HCEC 1CT (cell line): ENCODE measurements at regions not wholly inside any gene's neighbourhood (a gene's known extent, or its start where the extent isn't known, plus 50 kb on each side); places are given as distances from the start of the nearest gene placed in this dataset.
"Not testable (repeated sequence)": the region's sequence is repeated elsewhere in the genome, so short reads cannot be mapped to it uniquely, and the experiment has no call there.

Source experiments
- DNase-seq: peaks from one replicate; pipeline ENCODE4 v3.0.0-alpha.2; 2017

DNA sequence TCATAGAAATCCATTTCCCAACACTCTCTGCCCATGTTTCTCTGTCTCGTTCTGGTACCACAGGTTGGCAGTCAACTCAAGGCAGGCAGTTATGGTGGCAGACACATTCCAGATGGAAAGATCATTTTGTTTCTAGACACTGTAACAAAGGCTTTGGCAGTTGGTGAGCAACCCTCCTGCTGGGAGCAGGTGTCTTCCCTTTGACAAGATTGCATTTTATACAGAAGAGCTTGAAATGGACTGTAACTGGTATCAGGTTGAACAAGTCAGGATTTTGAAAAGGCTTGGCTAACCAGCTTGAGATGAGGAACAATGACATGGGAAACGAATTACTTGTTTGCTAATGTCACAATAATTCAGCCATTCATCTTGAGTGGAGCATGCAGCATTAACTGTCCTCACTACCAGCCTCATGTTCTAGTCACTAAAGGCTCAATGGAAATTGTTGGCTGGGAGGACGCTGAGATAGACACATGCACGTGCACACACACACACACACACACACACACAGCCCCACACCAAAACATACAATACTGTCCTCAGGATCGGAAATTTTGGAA, 170.0 kb downstream of the SEMA6D start:
- DNase-seq, result no peak

DNA sequence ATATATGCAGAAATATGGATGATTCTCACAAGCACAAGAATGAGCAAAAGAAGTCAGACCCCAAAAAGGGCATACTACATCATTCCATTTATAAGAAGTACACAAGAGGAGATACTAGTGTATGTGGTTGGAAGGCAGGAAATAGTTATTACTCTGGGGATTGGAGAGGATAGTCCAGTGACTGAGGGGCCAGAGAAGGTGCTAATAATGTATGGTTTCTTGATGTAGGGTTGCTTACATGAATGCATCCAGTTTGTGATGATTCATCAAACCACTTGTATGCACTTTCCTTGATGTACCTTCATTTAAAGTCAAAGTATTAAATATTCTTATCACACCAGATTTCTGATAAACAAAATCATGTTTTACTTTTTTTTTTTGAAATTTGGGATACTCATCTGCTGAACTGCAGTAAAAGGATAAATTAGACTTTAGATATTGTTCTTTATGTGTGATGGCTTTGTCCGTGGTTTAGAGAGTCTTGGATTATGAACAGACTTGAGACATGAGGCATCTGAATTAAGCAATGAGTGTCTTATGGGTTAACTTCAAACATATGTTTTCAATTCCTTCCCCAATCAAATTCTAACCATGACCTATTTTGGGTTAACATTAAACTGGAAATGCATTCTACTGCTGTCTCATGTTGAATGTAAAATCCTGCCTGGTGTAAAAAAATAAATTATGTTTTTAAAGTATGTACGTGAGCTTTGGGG, 171.2 kb downstream of the SEMA6D start:
- no peak for DNase-seq

DNA sequence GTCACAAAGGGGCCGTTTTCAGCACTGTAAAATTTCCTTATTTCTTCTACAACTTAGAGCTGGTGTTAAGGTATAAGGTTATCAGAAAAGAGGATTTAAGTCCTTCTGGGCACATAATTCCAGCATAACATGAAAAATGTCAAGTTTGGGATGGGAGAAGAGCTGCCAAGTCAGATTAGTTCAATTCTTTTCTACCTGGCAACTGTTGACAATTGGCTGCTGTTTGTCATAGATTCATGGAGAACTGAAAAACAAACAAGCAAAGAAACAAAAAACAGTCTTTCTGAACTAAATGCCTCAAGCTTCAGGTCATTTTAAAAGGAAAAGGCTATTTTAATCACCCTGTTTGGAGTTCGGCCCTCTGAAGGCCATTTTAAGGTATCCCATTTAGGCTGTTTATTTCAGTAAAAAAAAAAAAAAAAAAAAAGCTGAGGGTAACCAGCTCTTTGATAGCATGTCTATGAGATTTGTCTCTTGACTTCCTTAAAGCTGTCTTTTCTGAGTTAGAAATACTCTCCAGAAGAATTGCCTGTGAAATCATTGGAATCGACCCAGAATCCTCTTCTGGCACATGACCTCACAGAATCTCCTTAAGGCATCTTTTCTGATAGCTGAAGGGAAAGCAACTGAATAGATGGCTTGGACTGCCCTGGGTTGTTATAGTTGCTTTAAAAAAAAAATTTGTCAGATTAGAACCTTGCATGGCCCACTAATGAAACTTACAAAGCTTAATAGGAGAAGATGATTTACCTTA, 173.3 kb downstream of the SEMA6D start:
- no peak for DNase-seq

DNA sequence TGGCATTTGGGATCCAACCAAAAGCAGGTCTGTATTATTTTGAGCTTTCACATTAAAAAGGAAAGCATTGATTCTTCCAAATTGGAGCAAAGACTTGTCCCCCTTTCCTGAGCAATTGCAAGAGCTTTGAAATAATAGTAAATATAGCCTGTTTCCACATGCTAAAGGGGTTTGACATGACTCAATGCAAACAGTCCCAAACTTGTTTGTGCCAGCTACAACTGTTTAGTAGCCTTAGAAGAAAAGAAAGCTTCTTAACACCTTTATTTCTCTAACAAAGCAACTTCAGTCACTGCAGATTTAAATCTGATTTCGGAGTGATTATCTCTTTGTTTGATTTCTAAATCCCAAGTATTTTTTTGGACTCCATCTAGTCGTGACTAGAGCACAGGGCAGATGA, 180.2 kb downstream of the SEMA6D start:
- no peak for DNase-seq

DNA sequence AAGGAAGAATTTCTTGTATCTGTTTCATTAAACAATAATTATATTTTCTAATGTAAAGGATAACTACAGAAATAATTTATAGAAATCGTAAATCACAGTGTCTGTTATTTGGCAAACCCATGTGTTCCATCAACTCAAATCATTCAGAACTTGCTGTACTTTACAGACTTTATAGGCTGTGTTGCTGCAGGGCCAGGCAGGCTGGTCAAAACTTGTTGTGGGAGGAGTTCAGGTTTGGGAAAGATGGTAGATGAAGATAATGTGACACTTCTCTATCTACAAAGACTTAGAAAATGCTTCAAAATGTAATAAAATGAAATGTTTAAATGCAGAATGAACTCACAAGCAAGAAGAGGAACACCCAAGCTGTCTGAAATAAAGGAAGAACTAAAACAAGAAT, 183.4 kb downstream of the SEMA6D start:
- DNase-seq, result no peak

DNA sequence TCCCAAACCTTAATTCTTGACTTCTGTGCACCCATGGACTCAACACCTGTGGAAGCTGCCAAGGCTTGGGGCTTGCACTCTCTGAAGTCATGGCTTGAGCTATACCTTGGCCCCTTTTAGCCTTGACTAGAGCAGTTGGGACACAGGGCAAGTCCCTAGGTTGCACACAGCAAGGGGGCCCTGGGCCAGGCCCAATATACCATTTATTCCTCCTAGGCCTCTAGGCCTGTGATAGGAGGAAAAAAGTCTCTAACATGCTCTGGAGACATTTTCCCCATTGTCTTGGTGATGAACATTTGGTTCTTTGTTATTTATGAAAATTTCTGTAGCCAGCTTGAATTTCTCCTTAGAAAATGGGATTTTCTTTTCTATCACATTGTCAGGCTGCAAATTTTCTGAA, 186.1 kb downstream of the SEMA6D start:
- no peak for DNase-seq

DNA sequence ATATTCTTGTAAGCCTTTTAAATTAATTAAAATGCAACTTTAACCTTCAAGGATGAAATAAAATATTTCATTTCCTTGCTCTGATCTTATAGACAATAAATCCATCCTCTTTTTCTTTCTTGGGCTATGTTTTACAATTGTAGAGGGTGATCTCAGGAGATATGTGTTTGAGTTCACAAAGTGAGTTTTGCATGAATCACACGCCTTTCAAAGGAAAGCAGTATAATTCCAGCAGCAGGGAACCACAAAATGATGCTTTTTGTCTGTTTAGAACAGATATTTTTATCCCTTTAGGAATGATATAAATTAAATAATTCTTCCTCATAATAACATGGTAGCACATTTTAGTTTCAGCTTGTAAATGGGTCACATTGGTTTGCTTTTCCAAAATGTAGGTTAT, 191.2 kb downstream of the SEMA6D start:
- no peak for DNase-seq

DNA sequence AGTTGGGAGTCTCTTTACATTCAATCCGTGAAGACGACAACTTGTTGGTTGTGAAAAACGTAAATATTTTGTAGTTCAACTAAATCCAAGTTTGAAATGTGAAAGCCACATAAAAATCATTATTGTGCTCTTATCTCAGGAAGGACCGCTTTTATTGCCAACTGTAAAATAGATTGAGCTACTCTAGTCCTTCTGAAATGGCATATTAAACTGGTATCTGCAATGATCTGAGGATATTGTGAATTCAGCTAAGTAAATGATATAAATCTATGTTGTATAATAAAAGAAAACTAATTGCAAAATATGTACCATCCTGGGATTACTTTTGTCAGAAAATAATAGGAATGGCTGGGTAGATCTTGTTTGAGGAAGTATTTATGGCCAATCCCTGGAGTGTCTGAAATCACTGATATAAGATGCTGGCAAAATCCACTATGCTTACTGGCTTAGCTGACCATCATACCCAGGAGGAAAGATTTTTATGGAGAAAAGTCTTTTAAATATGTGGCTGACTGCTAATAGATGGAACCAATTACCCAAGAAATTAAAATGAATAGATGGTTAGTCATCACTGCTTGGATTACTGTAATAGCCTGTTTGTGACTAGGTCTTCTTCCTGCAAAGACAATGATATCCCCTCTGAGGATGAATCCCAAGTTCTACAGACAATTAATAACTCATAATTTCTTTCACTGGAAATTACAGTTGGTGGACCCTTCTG, 191.8 kb downstream of the SEMA6D start:
- DNase-seq, result no peak

DNA sequence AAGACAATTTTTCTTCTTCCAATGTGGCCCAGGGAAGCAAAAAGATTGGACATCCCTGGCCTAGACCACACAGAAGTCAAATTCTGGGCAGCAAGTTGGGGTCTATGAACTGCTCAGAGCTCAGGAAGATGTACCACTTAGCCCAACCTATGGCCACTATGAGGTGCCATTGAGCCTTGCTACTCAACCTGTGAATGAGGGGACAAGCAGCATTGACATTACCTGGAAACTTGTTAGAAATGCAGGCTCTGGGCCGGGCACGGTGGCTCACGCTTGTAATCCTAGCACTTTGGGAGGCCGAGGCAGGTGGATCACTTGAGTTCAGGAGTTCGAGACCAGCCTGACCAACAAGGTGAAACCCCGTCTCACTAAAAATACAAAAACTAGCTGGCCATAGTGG, 195.6 kb downstream of the SEMA6D start:
- DNase-seq, result not testable (repeated sequence)

DNA sequence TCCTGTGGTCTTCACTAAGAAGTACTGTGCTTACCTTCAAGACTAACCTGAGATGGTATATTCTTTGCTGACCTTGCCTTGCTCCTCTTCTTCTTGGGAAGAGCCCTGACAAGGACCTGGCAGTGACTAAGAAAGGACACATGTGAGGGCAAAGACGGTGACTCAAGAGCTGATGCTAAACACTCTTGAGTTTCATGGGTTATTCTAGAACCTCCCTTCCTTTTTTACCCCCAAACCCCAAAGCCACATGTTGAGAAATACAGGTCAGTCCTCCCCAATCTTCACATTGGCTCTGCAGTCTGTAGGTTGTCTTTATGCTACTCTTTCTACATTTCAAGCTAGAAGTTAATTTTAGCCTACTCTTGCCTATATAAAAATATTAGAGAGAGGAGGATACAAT, 200.6 kb downstream of the SEMA6D start:
- no peak for DNase-seq

DNA sequence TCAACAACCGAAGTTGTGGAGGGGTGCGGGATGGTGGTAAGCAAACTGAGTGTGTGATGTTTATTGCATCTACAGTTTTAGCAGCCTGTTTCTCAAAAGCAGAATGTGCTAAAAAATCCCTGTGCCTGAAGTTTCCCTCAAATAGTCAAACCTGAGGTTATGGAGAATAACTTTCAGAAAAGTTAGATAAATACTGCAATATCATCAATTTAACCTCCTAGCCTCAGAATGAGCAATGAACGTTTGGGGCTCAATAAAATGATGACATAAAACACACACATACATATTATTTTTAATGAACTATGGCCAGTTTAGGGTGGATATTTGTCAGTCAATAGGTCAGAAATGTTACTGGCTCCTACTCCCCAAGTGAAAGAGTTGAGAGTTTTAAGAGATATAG, 201.6 kb downstream of the SEMA6D start:
- DNase-seq, result no peak

DNA sequence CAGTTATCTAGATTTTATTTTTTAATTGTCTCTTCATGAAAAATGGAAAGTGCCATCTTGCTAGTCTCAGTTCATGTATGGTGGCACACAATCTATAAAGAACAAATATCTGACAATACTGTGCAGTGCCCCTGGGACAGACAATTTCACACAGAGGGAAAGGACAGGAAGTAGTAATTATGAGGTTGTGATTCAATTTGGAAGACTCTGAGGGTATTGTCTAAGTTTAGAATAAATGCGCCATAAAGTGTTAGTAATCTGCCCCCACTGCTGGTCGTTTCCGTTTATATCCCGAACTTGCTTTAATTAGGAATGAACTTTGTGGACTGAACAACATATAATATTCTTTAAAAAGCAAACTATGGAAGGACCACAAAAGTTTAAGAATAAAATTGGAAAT, 196.4 kb upstream of the SLC24A5 start:
- no peak for DNase-seq

DNA sequence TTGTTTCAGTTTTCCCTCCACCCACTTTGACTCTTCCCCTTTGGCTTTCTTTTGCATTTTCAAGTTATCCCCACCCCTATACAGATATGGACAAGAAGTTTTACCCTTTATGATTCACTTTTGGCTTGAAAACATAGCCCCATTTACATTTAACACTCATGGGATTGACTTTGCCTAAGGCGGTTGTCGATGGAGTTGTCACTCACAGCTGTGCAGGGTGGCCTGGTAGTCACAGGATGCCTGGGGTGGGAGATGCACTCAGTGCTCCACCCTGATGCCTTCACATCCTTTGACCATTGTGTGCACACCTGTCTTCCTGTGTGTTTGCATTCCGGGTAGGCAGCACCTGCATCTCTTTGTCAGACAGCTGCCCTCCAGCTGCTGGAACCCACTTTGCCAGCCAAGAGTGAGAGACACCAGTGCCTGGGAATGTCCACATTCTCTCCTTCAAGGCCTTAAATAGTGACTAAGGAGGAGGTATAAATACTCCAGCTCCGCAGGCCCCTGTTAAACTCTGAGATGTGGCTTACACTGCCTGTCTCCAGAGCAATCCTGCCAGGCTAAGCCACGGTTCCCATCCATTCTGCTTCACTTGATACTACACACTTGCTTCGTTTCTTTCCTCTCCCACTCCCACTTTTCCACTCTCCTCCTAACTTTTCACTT, 191.5 kb upstream of the SLC24A5 start:
- no peak for DNase-seq

DNA sequence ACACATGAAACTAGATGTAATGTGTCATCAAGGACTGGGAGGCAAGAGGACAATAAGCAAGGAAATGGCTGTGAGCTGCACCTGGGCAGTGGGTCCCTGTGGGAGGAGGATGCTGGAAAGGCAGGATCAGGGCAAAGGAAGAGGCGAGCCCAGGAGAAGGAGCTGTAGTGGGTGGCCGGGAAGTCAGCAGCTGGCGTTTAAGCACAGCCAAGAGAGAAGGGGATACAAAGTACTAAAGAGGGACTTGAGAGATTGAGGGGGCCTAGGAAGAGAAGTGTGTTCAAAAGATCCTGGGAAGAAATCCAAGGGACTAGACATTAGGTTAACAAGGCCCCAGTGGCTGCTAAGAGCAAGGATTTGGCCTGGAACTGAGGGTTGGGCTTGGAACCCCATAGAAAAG, 188.5 kb upstream of the SLC24A5 start:
- no peak for DNase-seq

DNA sequence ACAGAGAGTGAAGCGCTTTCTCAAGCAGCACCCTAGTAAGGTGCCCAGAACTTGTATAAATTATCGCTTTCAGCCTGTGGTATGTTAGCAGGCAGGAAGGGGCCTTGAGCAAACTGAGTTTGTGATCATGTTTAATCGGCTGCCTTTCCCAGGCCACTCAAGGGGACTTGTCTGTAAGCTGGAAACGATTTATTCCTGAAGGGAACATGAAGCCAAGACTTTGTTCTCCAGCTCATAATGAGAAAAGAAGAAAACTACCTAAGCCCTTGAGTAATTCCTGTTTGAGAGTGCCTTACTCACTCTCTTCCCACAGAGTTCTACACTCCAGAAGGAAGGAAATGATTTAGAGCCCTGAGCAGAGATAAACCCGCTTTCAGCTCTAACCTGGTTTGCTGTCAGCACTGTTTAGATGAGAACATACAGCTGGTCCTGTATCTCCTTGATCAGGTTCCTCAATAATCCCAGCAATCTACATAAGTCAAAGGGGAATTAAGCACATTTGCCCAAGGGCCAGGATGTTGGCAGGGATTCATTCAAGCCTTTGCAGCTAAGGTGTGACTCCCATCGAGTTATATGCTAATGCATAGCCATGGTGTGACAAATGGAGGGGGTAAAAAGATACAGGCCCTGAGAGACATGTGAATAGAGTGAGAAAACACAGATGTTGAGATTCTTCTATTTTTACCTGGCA, 187.7 kb upstream of the SLC24A5 start:
- no peak for DNase-seq

DNA sequence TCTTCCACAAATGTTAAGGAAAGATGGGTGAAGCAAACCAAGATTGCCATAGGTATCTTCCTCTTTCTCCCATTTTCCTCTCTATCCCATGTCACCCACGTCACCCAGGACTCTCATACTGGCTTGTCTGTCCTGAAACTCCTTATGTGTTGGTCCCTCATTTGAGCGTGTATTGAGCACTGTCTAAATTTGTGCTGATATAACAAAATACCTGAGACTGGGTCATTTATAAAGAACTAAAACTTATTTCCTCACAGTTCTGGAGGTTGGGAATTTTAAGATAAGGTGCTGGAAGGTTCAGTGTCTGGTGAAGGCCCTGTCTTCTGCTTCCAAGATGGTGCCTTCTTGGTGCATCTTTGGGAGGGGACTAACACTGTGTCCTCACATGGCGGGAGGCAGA, 186.9 kb upstream of the SLC24A5 start:
- no peak for DNase-seq

DNA sequence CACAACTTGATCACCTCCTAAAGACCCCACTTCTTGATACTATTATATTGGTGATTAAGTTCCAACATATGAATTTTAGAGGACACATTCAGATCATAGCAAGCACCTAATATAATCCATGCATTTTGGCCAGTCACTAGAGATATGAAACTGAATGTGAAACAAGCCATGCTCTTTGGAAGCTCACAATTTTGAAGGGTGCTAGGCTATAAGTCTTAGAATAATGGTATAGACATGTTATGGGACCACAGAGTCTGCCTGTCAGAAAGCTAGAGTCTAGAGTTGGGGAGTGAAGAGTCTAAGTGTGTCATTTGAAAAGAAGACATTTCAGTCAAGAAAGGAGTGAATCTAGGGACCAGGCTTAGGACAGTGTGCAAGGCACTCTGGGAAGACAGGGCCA, 186.4 kb upstream of the SLC24A5 start:
- no peak for DNase-seq

DNA sequence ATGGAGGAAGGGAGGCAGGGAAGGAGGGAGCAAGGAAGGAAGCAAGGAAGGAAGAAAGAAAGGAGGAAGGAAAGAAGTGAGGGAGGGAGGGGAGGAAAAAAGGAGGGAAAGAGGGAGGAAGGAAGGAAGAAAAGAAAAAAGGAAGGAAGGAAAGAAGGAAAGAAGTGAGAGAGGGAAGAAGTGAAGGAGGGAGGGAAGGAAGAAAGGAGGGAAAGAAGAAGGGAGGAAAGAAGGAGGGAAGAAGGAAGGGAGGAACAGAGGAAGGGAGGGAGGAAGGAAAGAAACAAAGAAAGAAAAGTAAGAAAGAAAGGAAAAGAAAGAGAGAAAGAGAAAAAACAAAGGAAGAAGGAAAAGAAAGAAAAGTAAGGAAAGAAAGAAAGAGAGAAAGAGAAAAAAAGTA, 183.0 kb upstream of the SLC24A5 start:
- DNase-seq, result no peak

DNA sequence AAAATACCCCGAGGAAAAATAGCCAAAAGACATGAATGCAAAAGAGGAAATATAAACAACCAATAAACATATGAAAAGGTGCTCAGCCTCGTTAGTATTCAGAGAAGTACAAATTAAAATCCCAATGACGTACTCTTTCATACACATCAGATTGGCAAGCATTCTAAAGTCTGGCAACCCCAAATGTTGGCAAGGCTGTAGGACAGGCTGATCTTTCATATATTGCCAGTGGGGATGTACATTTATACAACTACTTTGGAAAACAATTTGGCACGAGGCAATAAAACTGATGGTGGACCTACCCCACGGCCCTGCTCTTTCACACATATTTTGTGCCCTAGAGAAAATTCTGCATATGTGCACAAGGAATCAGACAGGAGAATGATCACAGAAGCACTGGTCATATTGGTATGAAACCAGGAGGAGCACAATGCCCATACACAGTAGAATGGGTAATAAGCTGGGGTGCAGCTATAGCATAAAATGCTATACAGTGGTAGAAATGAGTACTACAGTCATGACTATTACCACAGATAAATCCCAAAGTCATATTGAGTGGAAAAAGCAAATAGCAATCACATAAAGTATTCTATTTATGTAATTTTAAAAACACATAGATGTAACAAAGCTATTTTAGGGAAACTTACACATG, 176.0 kb upstream of the SLC24A5 start:
- no peak for DNase-seq

DNA sequence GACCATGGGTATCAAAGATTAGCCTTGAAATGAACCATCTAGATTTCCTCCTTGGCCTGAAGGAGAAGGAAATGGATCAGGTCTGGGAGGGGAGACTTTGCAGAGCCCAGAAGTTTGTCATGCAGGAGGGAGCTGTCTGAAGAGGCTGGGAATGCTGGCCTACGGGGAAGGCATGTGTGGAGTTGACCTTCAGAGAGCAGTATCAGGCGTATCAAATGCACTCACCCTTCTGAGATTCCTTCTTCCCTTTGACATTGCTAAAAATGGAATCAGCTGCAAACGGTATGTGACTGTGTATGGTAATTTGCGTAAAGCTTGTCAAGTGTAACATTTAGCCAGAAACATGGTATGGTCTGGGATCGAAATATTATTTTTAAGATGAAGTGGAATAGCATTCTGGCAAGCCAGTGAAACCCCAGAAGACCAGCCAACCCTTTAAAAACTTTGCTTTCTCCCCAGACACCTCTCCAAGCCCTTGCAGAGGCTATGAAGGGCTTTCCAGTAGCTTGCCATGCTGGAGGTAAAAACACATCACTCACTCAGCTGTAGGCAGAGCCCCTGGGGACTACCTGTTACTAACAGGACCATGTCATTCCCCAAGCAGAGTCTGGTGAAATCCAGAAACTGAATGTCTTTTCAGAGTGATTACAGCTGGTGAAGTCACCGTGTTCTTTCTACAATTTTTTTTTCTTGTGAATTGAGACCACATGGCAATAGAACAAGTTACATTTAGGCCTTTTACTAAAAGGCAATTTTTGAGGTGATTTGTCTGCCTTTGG, 174.7 kb upstream of the SLC24A5 start:
- DNase-seq, result no peak

DNA sequence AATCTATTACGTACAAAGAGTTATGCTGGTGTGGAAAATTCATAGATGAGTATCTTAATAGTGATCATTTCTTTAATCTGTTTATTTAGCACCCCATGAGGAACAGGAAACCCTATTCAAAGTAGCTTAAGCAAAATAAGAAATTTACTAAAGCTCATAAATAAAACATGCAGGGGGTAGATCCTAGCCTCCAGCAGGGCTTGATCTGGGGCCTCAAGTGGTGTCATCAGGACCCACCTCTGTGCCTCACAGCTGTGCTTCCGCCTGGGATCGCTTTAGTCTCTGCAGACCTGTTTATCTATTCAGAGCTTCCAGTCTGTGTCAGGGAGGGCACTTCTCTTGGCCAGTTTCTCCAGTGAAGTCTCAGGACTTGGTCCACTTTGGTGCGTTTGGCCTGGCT, 171.0 kb upstream of the SLC24A5 start:
- no peak for DNase-seq
